Endodermal cell (in vitro differentiated cells): ENCODE measurements at regions not wholly inside any gene's neighbourhood (a gene's known extent, or its start where the extent isn't known, plus 50 kb on each side); places are given as distances from the start of the nearest gene placed in this dataset.

Experiments used
- DNase-seq: peaks from one replicate; pipeline ENCODE4 v3.0.0-alpha.2; 2017
- H3K27ac ChIP-seq: 2 replicates; pipeline ENCODE4 v1.5.1; 2013; ENCODE audit warnings: mild to moderate bottlenecking, low read depth, low read length, moderate library complexity
- H3K27me3 ChIP-seq: 2 replicates; pipeline ENCODE4 v1.6.1; 2013; ENCODE audit warnings: mild to moderate bottlenecking, low read length, moderate library complexity; ENCODE audit not compliant: insufficient read depth, control insufficient read depth, poor library complexity, severe bottlenecking
- H3K36me3 ChIP-seq: 2 replicates; pipeline ENCODE4 v1.7.0; 2013; ENCODE audit warnings: mild to moderate bottlenecking, low read length, moderate library complexity; ENCODE audit not compliant: control insufficient read depth, insufficient read depth
- H3K4me1 ChIP-seq: one replicate; pipeline ENCODE4 v1.7.0; 2013; ENCODE audit warnings: low read length; ENCODE audit not compliant: control insufficient read depth, insufficient read depth
- H3K4me3 ChIP-seq: 2 replicates; pipeline ENCODE4 v1.5.1; 2013; ENCODE audit warnings: mild to moderate bottlenecking, low read length, moderate library complexity
- H3K9ac ChIP-seq: 2 replicates; pipeline ENCODE4 v1.6.1; 2013; ENCODE audit warnings: mild to moderate bottlenecking, low read length, moderate library complexity; ENCODE audit not compliant: poor library complexity, severe bottlenecking; ENCODE audit errors: extremely low read depth
- H3K9me3 ChIP-seq: 2 replicates; pipeline ENCODE4 v1.6.1; 2013; ENCODE audit warnings: mild to moderate bottlenecking, low read length, moderate library complexity; ENCODE audit not compliant: control insufficient read depth
- H3K27ac Mint-ChIP-seq: 2 replicates; pipeline ENCODE4 v1.8.0; 2020; ENCODE audit warnings: mixed read lengths
- H3K27me3 Mint-ChIP-seq: 2 replicates; pipeline ENCODE4 v1.8.0; 2021; ENCODE audit warnings: mild to moderate bottlenecking, mixed read lengths; ENCODE audit not compliant: insufficient read depth
- H3K36me3 Mint-ChIP-seq: 2 replicates; pipeline ENCODE4 v1.8.0; 2020; ENCODE audit warnings: low read depth, mixed read lengths
- H3K4me1 Mint-ChIP-seq: 2 replicates; pipeline ENCODE4 v1.8.0; 2020; ENCODE audit warnings: mixed read lengths
- H3K4me3 Mint-ChIP-seq: 2 replicates; pipeline ENCODE4 v1.8.0; 2020; ENCODE audit warnings: mild to moderate bottlenecking, moderate library complexity, mixed read lengths
- H3K9me3 Mint-ChIP-seq: 2 replicates; pipeline ENCODE4 v1.8.0; 2020; ENCODE audit warnings: mild to moderate bottlenecking, mixed read lengths
- CTCF ChIP-seq: fragments of 200-600 bp; sonication (generic); conservative IDR thresholded peaks from 2 replicates; pipeline ENCODE4 v1.5.0; 2021; ENCODE audit warnings: antibody characterized with exemption, mild to moderate bottlenecking
- WGBS, 2 experiments: methylation state at CpG; one replicate each; pipeline versions ENCODE4 v1.1.5 to v1.1.7; 2013; ENCODE audit warnings: missing lambda C conversion rate in 2 of 2, mixed read lengths in 1 of 2; ENCODE audit not compliant: insufficient coverage in 1 of 2, insufficient read length in 1 of 2; 5-methylcytosine and 5-hydroxymethylcytosine counted together

DNA sequence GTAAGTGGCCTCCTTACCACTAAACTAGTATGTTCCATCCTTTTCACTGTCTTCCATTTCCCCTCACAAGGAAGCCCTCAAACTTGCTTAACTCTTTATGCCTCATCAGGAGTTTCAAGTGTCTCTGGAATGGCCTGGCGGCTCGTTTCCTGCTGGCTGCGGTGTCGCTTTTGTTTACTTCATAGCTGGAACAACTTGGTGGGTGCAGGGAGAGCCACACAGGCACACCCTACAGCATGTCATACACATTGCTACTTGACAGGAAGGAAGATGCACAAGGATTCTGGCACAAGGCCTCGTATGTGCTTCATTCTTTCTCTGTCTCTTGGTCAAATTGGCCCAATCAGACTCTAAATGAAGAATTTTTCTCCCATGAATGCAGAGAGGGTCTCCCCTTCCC lies 488.3 kb downstream of the FOXO1 start:
- no peak for DNase-seq
- Mint-ChIP-seq H3K4me3 (no peak overlapping the region), H3K36me3 (no peaks in the 10 kb centered on the region), H3K27me3 (peaks cover 51% of the 10 kb centered on the region), H3K27ac (no peak overlapping the region), H3K4me1 (peaks cover 37% of the 10 kb centered on the region), H3K9me3 (no peaks in the 10 kb centered on the region)
- Histone ChIP-seq H3K9me3 (no peaks in the 10 kb centered on the region), H3K4me1 (peaks cover 15% of the 10 kb centered on the region), H3K27ac (no peak overlapping the region), H3K27me3 (peaks cover 14% of the 10 kb centered on the region), H3K9ac (no peak overlapping the region), H3K36me3 (no peaks in the 10 kb centered on the region), H3K4me3 (no peak overlapping the region)
- no peak for TF ChIP-seq CTCF
- WGBS, 2 experiments = 97 to 100% methylated on average over 1 to 5 of the region's 5 CpGs

- Mint-ChIP-seq H3K27me3 (peaks cover 47% of the 10 kb centered on the region), H3K4me3 (no peak overlapping the region), H3K27ac (no peak overlapping the region), H3K4me1 (peaks cover 35% of the 10 kb centered on the region), H3K9me3 (no peaks in the 10 kb centered on the region), H3K36me3 (no peaks in the 10 kb centered on the region)
- Histone ChIP-seq H3K4me1 (peaks cover 9% of the 10 kb centered on the region), H3K9me3 (no peaks in the 10 kb centered on the region), H3K4me3 (no peak overlapping the region), H3K36me3 (no peaks in the 10 kb centered on the region), H3K27me3 (peaks cover 14% of the 10 kb centered on the region), H3K27ac (no peak overlapping the region), H3K9ac (no peak overlapping the region)
- DNase-seq = no peak
- WGBS, 2 experiments = 98 to 100% methylated on average over 2 to 3 of the region's 3 CpGs
- no peak for TF ChIP-seq CTCF
Measured at GRCh38 chr13:40179445-40180281, 486.8 kb downstream of the FOXO1 start.

GRCh38 chr13:40180776-40181175 lies 485.7 kb downstream of the FOXO1 start:
- no peak for TF ChIP-seq CTCF
- Histone ChIP-seq H3K27ac (no peak overlapping the region), H3K27me3 (peaks cover 14% of the 10 kb centered on the region), H3K9me3 (no peaks in the 10 kb centered on the region), H3K4me3 (no peak overlapping the region), H3K36me3 (no peaks in the 10 kb centered on the region), H3K4me1 (peaks cover 9% of the 10 kb centered on the region), H3K9ac (no peak overlapping the region)
- no peak overlapping the region for H3K4me3 Mint-ChIP-seq
- WGBS, 2 experiments = 90% methylated on average over 1 of the region's 1 CpG; no CpG with 5 or more reads in 1 of the 2 experiments
- H3K36me3 Mint-ChIP-seq = no peaks in the 10 kb centered on the region
- H3K27ac Mint-ChIP-seq = no peak overlapping the region
- H3K9me3 Mint-ChIP-seq = no peaks in the 10 kb centered on the region
- peaks cover 35% of the 10 kb centered on the region for H3K4me1 Mint-ChIP-seq
- DNase-seq = no peak
- peaks cover 41% of the 10 kb centered on the region for H3K27me3 Mint-ChIP-seq
